ENCODE measurements at regions not wholly inside any gene's neighbourhood (a gene's known extent, or its start where the extent isn't known, plus 50 kb on each side); places are given as distances from the start of the nearest gene placed in this dataset.

GRCh38 chr1:222357252-222357651 is 190.7 kb downstream of the HHIPL2 start:
- TF ChIP-seq EZH2phosphoT487 (IDR thresholded peaks at IDR 0.05; ENCODE audit: insufficient read depth, low read depth) (no peak), EZH2 (IDR thresholded peaks at IDR 0.05; ENCODE audit: insufficient read depth, poor library complexity, severe bottlenecking) (no peak)

All from GM23248 (cell line).